ENCODE measurements at regions not wholly inside any gene's neighbourhood (a gene's known extent, or its start where the extent isn't known, plus 50 kb on each side); places are given as distances from the start of the nearest gene placed in this dataset.

DNA sequence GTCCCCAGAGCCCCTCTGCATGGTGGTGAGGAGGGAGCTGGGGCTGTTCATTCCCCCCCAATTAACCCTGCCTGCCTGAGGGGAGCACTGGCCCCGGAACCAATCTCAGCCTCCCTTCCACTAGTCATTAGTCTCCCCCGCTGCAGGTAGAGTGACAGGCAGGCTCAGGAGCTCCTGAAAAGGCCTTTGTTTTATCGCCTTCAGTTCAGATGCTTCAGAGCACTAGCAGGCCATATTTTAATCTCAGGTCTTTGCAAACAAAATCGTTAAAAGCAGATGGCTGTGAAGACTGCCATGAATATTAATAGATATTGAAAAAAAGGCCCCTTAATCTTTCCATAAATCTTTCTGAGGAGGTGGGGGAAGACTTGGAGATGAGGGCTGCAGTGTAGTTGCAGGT lies 250.7 kb downstream of the RPS24 start:
- H3K36me3 ChIP-seq: no peaks in the 10 kb centered on the region
- H3K4me3 ChIP-seq: no peak overlapping the region
- DNase-seq (ENCODE audit: low spot score in 2 of 2): no peak
- H3K27me3 ChIP-seq: no peaks in the 10 kb centered on the region
- H3K9me3 ChIP-seq: no peaks in the 10 kb centered on the region
- no peaks in the 10 kb centered on the region for H3K4me1 ChIP-seq
- TF ChIP-seq POLR2A (IDR thresholded peaks at IDR 0.05): no peak
- no peak for TF ChIP-seq CTCF (IDR thresholded peaks at IDR 0.05)
- TF ChIP-seq EP300 (IDR thresholded peaks at IDR 0.05): no peak
- WGBS, 2 donors: 77 to 79% methylated on average over 4 of the region's 4 CpGs
- H3K27ac ChIP-seq: no peak overlapping the region

DNA sequence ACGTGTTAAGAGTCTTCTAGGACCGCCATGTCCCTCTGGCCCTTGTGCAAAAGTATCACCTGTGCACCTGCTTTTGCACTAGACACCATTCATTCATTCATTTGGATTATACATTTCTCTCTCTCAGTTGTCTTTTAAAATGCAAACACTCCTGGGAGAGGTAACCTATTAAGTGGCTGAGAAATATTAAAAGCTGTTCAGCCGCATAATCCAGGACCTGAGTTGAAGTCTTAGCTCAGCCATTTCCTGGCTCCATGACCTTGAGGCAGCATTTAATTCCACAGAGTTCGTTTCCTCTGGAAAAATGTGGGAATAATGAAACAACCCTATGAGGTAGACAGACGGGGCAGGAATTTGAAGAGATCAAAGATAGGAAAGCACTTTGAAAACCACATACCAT lies 251.6 kb downstream of the RPS24 start:
- Histone ChIP-seq H3K27me3 (no peaks in the 10 kb centered on the region), H3K9me3 (no peaks in the 10 kb centered on the region), H3K27ac (no peak overlapping the region), H3K4me3 (no peak overlapping the region), H3K4me1 (no peaks in the 10 kb centered on the region), H3K36me3 (no peaks in the 10 kb centered on the region)
- DNase-seq (ENCODE audit: low spot score in 2 of 2): no peak
- 49 to 52% methylated on average over 5 of the region's 5 CpGs for WGBS, 2 donors
- TF ChIP-seq CTCF (IDR thresholded peaks at IDR 0.05): no peak
- TF ChIP-seq EP300 (IDR thresholded peaks at IDR 0.05): no peak
- no peak for TF ChIP-seq POLR2A (IDR thresholded peaks at IDR 0.05)

GRCh38 chr10:78286186-78286585 lies 252.5 kb downstream of the RPS24 start:
- 61 to 74% methylated on average over 1 of the region's 1 CpG for WGBS, 2 donors
- Histone ChIP-seq H3K4me3 (no peak overlapping the region), H3K4me1 (no peaks in the 10 kb centered on the region), H3K9me3 (no peaks in the 10 kb centered on the region), H3K27me3 (no peaks in the 10 kb centered on the region), H3K27ac (no peak overlapping the region), H3K36me3 (no peaks in the 10 kb centered on the region)
- no peak for DNase-seq (ENCODE audit: low spot score in 2 of 2)
- TF ChIP-seq EP300 (IDR thresholded peaks at IDR 0.05) (no peak), CTCF (IDR thresholded peaks at IDR 0.05) (no peak), POLR2A (IDR thresholded peaks at IDR 0.05) (no peak)

- DNase-seq (ENCODE audit: low spot score in 2 of 2): no peak
- Histone ChIP-seq H3K9me3 (no peaks in the 10 kb centered on the region), H3K27me3 (no peaks in the 10 kb centered on the region), H3K36me3 (no peaks in the 10 kb centered on the region), H3K27ac (no peak overlapping the region), H3K4me1 (no peaks in the 10 kb centered on the region), H3K4me3 (no peak overlapping the region)
- no peak for TF ChIP-seq EP300 (IDR thresholded peaks at IDR 0.05)
- no peak for TF ChIP-seq POLR2A (IDR thresholded peaks at IDR 0.05)
- 82 to 84% methylated on average over 9 of the region's 9 CpGs for WGBS, 2 donors
Measured at GRCh38 chr10:78286668-78287067, 253.0 kb downstream of the RPS24 start.

DNA sequence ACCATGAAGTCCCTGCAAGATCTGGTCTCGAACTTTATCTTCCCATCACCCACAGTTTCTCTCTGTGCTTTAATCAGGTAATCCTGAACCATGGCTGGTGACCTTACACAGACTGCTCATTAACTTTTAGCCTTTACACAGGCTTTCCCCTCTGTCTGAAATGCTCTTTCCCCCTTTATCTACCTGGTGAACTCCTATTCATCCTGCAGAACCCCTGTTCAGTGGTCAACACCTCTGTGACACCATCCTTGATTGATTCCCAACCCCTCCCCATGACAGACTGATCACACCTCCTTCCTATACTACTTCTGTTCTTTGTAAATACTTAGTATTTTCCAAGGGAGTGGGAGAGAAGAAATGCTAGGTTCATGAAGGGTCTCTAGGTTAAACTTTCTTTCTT lies 254.0 kb downstream of the RPS24 start:
- Histone ChIP-seq H3K4me1 (no peaks in the 10 kb centered on the region), H3K27me3 (no peaks in the 10 kb centered on the region), H3K27ac (no peak overlapping the region), H3K4me3 (no peak overlapping the region), H3K36me3 (no peaks in the 10 kb centered on the region), H3K9me3 (no peaks in the 10 kb centered on the region)
- no peak for DNase-seq (ENCODE audit: low spot score in 2 of 2)
- WGBS, 2 donors: 85 to 96% methylated on average over 1 of the region's 1 CpG
- TF ChIP-seq POLR2A (IDR thresholded peaks at IDR 0.05) (no peak), EP300 (IDR thresholded peaks at IDR 0.05) (no peak), CTCF (IDR thresholded peaks at IDR 0.05) (no peak)

DNA sequence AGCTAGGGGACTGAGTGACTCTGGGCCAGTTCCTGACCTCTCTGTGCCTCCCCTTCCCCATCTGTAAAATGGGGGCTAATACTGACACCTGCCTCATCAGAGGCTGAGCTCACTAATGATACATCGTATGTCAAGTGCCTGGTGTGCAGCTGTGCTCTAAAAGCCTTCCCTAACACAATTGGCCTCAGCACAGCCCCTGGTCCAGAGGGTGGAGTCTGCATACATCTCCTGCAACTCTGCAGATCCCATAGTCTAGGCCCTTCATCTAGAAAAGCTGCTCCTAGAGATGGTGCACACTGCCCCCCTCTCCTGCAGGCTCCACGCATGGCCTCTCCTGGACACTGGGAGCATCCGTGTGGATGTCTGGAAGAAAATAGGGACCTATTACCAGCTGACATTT lies 255.0 kb downstream of the RPS24 start:
- WGBS, 2 donors: 89 to 91% methylated on average over 3 of the region's 3 CpGs
- Histone ChIP-seq H3K9me3 (no peaks in the 10 kb centered on the region), H3K4me3 (no peak overlapping the region), H3K36me3 (no peaks in the 10 kb centered on the region), H3K27ac (no peak overlapping the region), H3K4me1 (peaks cover 0 to 9% (median 0%) of the 10 kb centered on the region in 4 donors), H3K27me3 (no peaks in the 10 kb centered on the region)
- TF ChIP-seq EP300 (IDR thresholded peaks at IDR 0.05) (no peak), CTCF (IDR thresholded peaks at IDR 0.05) (no peak), POLR2A (IDR thresholded peaks at IDR 0.05) (no peak)
- no peak for DNase-seq (ENCODE audit: low spot score in 2 of 2)

Data from tibial nerve (tissue), 4 donors.